Cerebellar cortex (tissue), 1 donor: ENCODE measurements at regions not wholly inside any gene's neighbourhood (a gene's known extent, or its start where the extent isn't known, plus 50 kb on each side); places are given as distances from the start of the nearest gene placed in this dataset.
A peak's percentile ranks its signal among the peaks of the same experiment; 100 is the strongest.
"Not testable (repeated sequence)": the region's sequence is repeated elsewhere in the genome, so short reads cannot be mapped to it uniquely, and the experiment has no call there.

Source experiments
- DNase-seq: peaks from one replicate; pipeline ENCODE4 v3.0.0-alpha.2; 2015; ENCODE audit warnings: low spot score

DNA sequence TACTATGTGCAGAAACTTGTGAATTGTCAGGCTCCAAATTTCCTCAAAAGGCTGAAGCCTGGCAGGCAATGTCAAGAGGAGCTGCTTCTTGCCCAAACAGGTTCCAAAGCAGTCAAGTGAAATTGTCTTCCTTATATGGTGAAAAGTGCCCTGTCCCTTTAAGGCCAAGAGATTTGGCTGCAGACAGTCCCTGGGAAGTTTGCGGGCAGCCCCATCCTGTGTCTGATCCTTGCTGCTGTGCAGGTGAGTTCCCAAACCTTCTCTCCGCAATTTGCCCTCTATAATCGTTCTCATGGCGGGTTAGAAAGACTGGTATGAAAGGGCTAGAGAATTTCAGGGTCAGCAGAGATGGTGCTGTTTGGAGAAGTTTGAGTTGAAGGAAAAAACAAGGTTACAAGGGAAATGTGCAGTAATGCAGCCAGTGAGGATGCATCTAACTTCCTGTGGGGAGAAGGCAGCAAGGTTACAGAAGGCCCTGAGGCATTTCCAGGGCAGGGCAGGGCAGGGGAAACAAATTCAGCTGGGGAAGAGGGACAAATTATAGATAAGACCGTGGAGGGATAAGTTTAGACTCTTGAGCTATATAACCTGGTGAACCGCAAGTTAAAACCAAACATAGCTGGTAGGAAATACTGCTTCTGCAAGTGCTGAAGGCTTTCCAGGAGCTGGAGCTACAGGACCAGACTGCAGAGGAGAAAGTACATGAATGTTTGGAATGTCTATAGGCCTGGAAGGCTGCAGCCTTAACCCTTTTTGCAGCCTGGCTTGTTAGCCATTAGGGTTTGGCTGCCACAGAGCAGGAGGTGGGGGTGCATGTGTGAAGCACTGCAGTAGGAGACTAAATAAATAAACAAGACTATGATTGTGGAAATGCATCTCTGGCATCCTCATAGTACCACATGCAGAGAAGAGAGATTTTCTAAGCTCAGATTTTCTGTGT is 256.2 kb upstream of the IL12A start:
- peak; percentile 71 for DNase-seq

DNA sequence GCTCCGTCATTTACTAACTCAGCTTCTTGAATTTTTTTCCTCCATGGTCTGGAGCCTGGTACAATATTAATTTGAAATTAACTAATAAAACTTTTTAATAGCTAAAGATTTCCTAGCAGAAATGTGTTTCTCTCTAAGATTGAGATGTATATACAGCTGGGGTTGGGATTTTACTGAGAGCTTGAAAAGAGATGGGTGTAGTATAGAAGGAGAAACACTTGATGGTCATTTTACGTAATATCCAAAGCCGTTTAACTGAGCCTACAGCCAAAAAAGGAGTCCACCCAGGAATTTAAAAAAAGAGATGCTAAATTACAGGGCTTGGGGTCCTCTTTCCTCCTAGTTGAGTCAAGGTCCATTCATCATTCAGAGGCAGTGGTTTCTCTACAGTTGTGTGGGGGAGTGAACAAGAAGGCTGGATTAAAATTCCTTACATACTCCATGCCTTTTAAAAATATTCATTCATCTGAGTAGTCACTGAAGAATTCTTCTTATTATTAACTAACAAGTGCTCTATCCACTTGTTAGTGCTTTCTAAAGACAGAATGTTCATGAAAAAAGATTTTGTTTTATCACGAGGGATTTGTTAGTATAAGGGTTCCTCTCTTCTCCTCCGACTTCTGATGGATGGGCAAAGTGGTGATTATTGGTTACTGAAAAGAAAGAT is 255.3 kb upstream of the IL12A start:
- peak; percentile 44 for DNase-seq

DNA sequence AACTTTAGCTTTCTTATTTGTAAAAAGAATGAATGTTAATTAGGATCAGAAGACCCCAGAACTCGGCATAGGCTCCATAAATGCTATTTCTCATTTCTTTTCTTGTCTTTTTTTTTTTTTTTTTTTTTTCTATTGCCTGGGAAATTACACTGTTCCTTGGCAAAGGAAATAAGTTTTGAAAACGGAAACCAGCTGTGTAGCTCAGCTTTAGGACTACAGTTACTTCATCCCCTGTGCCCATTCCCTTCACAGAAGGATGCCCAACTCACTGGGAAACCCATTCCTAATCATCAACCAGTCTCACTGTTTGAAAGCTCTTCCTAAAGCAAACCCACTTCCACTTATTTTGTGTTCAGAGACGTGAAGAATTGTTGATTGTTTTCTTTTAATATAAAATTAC is 254.0 kb upstream of the IL12A start:
- no peak for DNase-seq

DNA sequence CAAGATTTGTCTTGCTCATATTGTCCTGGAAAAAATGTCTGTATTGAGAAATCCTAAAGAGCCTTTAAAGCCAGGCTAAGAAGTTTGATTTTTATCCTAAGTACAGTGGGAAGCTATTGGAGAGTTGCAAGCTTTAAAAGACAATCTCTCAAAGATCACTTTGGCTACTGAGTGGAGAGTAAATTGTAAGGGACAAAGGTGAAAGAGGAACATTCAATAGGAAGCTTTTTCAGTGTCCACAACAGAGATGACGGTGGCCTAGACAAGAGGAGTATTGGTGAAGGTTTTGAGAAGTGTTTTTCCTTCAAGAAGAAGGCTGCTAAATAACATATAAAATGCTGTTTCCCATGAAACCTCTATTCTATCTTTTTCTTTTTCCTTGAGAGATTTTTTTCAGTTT is 249.5 kb upstream of the IL12A start:
- DNase-seq: no peak

DNA sequence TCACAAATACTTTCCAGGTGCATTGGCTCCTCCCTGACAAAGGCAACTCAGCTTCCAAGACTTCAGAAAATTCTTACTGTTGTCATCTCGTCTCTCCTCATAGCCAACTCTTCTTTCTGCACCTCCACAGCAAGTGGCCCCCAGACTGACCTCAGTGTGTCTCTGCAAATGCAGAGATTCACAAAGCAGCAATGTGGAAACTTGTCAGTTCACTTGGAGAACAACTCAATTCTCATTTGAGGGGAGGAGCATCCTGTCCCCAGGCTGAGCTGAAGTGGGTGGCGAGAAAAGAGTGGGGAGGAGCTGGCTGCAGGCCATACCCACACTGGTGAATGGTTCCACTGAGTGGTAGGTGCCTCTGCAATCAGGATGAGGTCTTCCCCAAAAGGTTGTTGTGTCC is 248.7 kb upstream of the IL12A start:
- DNase-seq: no peak

DNA sequence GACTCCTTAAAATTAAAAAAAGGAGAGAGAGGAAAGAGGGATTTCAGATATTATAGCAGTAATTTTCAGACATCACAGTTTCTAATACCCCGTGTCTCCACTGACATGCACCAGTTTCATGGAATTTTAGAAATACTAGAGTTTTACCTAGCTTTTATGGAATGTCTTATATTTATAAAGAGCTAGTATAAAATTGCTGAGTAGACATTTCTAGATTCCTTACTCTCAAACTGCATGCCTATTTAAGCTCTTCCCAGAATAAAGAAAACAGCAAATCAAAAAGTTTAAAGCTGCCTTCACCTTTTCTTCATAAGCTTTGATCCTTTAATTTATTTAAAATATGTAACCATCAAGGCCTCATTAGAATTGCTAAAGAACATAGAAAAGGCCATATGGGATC is 247.4 kb upstream of the IL12A start:
- no peak for DNase-seq

DNA sequence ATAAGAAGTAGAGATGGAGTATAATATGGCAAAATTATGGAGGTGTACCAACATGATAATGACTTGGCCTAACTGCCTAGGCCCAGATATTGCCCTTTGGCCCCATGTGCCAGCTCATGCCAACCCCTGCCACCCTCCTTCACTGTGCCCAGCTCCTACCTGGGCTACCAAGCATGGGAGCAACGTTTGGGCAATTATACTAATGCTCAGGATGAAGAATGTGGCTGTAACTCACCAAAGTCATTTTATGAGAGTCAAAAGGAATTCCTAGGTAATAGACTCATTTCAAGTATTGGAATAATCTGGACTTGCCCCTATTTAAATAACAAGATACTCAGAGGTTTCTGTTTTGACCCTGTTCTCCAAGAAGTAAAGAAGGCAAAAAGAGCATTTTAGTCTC is 240.2 kb upstream of the IL12A start:
- DNase-seq: no peak

DNA sequence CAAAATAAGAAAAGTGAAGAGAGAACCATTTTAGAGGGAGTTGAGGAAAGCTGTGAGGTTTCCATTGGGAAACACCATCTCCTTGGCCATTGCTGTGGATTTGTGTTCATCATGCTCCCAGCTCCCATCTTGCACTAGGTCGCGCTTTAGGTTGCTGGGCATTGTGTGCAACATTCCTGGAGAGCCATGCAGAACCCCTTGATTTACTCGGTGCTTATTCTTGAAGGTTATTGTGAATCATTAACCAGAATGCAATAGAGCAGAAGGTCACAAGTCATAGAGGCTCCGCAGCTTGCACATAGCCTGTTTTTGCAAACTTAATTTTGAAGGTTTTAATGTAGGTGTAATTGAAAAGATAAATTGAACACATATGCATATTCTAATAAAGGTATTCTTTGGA is 239.2 kb upstream of the IL12A start:
- DNase-seq: no peak

DNA sequence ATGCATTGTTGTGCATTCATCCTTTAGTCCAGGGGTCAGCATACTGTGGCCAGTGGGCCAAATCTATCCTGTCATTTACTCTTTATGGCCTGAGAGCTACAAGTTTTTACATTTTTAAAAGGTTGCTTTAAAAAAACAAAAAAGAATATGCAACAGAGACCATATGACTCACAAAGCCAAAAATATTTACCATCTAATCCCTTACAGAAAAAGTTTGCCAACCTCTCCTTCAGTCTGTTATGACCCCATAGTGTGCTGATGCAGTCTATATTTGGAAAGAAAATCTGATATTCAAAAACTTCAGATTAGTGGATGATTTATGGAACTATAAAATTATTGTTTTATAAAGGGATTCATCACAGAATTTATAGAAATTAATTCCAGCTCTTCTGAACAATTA is 237.5 kb upstream of the IL12A start:
- no peak for DNase-seq

DNA sequence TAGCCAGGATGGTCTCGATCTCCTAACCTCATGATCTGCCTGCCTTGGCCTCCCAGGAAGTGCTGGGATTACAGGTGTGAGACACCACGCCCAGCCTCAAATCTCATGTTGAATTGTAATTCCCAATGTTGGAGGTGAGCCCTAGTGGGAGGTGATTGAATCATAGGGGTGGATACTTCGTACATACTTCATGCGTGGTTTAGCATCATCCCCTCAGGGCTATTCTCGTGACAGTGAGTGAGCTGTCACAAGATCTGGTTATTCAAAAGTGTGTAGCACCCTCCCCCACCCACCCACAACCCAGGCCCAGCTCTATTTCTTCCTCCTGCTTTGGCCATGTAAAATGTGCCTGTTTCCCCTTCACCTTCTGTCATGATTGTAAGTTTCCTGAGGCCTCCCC is 236.9 kb upstream of the IL12A start:
- DNase-seq: no peak

DNA sequence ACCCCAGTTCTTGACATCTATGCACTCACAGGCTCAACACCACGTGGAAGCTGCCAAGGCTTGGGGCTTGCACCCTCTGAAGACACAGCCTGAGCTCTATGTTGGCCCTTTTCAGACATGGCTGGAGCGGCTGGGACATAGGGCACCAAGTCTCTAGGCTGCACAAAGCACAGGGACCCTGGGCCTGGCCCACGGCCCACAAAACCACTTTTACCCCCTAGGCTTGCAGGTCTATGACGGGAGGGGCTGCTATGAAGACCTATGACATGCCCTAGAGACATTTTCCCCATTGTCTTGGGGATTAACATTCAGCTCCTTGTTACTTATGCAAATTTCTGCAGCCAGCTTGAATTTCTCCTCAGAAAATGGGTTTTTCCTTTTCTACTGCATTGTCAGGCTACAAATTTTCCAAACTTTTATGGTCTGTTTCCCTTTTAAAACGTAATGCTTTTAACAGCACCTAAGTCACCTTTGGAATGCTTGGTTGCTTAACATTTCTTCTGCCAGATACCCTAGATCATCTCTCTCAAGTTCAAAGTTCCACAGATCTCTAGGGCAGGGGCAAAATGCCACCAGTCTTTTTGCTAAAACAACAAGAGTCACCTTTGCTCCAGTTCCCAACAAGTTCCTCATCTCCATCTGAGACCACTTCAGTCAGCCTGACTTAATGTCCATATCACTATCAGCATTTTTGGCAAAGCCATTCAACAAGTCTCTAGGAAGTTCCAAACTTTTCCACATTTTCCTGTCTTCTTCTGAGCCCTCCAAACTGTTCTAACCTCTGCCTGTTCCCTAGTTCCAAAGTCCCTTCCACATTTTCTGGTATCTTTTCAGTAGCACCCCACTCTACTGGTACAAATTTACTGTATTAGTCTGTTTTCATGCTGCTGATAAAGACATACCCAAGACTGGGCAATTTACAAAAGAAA is 232.1 kb upstream of the IL12A start:
- DNase-seq: not testable (repeated sequence)

DNA sequence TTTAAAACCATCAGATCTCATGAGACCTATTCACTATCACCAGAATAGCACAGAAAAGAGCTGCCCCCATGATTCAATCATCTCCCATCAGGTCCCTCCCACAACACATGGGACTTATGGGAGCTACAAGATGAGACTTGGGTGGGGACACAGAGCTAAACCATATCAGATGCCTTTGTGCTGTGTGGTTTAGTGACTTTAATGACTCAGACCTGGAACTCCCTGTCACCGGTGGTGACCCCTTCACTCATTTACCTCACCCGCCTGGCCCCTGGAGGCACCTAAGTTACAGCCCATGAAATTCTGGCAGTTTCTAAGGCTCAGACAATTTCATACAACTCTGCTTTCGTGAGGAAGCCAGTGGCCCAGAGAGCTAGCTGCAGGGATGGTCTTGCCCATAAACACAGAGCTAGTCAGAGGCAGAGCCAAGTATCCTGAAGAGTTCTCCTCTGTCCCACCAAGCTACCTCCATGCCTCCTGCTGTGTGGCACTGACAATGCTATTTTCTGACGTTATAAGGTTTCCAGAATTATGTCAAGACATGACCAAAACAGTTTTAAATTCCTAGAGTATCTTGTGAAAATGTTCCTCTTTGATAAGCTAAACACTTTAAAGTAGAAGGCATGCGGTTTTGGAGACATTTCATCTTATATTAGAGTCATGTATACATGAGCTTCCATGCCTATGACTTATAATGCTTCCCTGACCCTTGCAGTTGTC is 231.1 kb upstream of the IL12A start:
- no peak for DNase-seq

DNA sequence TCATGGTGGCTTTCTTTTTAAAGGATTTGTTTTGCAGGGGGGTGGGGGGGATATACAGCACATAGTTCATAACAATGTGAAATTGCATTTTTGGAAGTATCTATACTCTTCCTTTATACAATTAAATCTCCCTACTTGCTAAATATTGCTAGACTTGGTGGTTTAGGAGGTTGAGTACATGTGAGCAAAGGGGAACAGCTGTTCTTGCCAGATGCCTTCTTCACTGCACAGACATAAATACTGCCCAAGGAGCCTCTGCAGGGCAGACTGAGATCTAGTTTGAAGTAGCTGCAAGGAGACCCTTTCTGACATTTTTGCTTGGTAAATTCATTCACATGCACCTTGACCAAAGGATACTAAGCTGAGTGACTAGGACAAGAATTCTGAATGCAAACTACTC is 228.6 kb upstream of the IL12A start:
- DNase-seq: no peak

DNA sequence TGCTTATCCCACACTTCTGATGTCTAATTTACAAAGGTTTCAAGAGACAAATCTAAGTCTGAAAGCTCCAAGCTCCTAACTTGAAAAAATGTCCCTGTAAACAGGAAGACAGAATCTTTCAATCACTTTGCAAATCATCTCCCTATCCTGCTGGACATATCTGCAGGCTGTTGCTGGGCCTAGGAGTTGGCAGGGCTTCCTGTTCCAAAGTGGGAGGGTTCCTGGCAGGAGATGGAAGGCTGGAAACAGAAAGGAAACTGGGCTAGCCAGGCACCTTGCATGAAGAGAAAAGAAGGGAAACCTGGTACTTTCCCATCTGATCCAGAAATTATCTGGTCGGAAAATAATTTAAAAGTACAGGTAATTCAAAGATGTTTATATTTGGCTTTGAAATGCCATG is 227.3 kb upstream of the IL12A start:
- peak; percentile 93 for DNase-seq

DNA sequence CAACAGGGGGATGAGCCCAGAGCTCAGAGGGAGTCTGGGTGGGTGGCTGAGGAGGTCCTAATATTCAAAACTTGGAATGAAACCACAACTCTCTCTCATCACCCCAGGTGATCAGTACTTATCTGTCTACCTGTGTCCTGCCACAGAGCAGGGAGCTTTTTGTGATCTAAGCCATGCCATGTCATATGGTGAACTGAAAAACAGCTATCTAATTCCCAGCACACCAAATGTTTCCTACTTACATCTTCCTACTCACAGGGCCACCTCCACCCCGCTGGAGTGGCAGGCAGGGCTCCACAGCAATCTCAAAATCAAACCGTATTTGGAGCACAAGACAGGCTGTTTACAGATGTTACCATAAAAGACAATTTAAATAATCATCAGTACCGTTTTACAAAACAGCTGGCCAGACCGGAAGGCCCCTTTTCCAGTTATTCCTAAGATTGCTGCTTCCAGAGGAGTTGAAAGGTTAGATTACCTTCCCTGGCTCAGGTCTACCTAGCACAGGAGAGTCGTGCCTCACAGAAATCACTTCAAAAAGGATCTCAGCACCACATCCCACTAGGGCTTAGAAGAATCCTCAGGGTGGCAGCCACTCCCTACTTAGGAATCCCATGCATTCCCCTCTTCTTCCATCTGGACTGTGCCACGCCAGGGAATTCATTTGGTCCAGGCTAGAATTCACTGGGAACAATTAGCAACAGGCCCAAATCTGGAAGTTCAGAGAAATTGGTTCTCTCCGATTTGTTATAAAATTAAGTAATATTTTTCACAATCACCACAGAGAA is 226.6 kb upstream of the IL12A start:
- DNase-seq: peak; percentile 61

DNA sequence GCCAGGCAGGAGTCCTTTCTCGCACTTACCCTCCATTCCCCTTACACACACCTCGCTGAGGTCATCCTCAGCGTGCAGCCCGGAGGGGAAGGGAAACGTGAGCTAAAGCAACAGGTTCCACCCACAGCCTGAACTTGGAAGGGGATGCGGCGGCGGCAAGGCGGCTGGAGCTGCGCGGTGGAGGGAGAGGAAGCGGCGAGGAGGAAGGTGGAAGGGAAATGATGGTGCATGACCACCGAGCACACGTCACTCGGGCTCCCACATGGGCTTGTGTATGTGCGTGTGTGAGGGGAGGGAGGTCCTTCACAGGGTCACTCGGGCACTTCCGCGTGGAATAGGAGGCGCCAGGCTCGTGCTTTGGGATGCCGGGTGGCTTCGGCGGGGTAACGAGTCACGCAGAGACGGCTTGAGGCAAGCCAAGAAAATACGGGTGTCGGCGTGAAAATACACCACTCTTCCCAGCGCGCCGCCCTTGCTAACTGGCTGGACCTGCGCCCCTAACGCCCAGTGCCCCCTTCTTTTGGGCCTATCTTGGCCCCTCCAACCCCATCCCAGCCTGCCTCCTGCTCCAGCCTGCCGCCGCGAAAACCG is 225.5 kb upstream of the IL12A start:
- peak; percentile 73 for DNase-seq

DNA sequence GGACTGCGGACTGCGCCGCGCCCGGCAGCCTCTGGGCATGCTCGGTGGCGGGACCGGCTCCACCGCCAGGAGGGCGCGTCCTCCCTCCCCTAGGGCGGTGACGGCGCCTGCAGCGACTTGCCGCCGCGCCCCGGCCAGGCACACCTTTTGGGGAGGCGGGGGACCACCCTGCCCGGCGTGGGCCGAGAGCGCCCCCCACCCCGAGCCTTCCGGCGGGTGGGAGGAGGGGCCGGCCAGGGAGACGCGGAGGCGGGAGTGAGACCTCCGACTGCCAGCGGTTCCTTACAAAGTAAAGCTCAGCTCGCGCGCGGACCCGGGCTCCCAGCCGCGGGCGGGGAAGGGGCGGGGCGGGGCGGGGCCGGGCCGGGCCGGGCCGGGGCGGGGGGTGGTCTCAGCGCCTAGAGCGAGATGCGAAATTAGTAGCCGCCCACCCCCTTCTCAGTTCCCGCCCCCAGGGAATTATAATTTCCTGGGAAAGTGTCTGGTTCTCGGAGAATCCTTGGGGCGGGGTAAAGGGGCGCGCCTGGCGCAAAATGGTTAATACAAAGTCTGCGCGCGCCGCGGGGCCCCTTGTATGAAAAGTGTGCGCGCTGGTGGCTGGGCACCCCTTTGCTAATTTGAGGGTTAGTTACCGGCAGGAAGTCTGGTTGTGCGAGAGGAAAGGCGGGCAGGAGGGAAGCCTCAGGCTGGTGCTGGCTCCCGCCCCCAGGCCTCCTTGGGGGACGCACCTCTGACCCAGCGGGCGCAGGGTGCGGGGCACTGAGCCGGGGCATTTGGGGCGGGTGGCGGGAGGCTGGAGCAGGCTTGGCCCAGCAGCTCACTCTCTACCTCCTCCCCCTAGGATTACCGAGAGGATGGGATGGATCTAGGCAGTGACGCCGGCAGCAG is 224.8 kb upstream of the IL12A start:
- DNase-seq: peak; percentile 75

DNA sequence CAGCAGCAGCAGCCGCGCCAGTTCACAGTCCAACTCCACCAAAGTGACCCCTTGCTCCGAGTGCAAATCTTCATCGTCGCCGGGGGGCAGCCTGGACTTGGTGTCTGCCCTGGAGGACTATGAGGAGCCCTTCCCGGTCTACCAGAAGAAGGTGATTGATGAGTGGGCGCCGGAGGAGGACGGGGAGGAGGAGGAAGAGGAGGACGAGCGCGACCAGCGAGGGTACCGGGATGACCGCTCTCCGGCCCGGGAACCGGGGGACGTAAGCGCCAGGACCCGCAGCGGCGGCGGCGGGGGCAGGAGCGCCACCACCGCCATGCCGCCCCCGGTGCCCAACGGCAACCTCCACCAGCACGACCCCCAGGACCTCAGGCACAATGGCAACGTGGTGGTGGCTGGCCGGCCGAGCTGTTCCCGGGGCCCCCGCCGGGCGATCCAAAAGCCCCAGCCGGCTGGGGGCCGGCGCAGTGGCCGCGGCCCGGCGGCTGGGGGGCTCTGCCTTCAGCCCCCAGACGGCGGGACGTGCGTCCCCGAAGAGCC is 224.1 kb upstream of the IL12A start:
- no peak for DNase-seq
